ENCODE measurements at regions not wholly inside any gene's neighbourhood (a gene's known extent, or its start where the extent isn't known, plus 50 kb on each side); places are given as distances from the start of the nearest gene placed in this dataset.

- in situ Hi-C loops (cut with HindIII; ENCODE audit: low pct_unique_long_range_greater_than_20kb, low sequenced_read_pairs), result no loop called here
- DNase-seq (ENCODE audit: low read depth in 1 of 2, low spot score in 1 of 2), result no peak
- no peak for TF ChIP-seq JUND (IDR thresholded peaks at IDR 0.05; ENCODE audit: low read depth)
Observed at GRCh38 chr6:112713402-112713801, 366.3 kb downstream of the RFPL4B start.

- TF ChIP-seq JUND (IDR thresholded peaks at IDR 0.05; ENCODE audit: low read depth), result no peak
- no peak for DNase-seq (ENCODE audit: low read depth in 1 of 2, low spot score in 1 of 2)
- in situ Hi-C loops (cut with HindIII; ENCODE audit: low pct_unique_long_range_greater_than_20kb, low sequenced_read_pairs), result no loop called here
Observed at GRCh38 chr6:112717401-112717800, 370.3 kb downstream of the RFPL4B start.

GRCh38 chr6:112717856-112718255 lies 370.7 kb downstream of the RFPL4B start:
- no peak for DNase-seq (ENCODE audit: low read depth in 1 of 2, low spot score in 1 of 2)
- in situ Hi-C loops (cut with HindIII; ENCODE audit: low pct_unique_long_range_greater_than_20kb, low sequenced_read_pairs), result no loop called here
- no peak for TF ChIP-seq JUND (IDR thresholded peaks at IDR 0.05; ENCODE audit: low read depth)

GRCh38 chr6:112725541-112726085 lies 378.5 kb downstream of the RFPL4B start:
- in situ Hi-C loops (cut with HindIII; ENCODE audit: low pct_unique_long_range_greater_than_20kb, low sequenced_read_pairs), result no loop called here
- DNase-seq (ENCODE audit: low read depth in 1 of 2, low spot score in 1 of 2), result no peak
- no peak for TF ChIP-seq JUND (IDR thresholded peaks at IDR 0.05; ENCODE audit: low read depth)

- no peak for DNase-seq (ENCODE audit: low read depth in 1 of 2, low spot score in 1 of 2)
- in situ Hi-C loops (cut with HindIII; ENCODE audit: low pct_unique_long_range_greater_than_20kb, low sequenced_read_pairs), result no loop called here
- TF ChIP-seq JUND (IDR thresholded peaks at IDR 0.05; ENCODE audit: low read depth), result no peak
Observed at GRCh38 chr6:112735129-112735528, 388.0 kb downstream of the RFPL4B start.

- in situ Hi-C loops (cut with HindIII; ENCODE audit: low pct_unique_long_range_greater_than_20kb, low sequenced_read_pairs), result no loop called here
Observed at GRCh38 chr6:112739766-112740165, 392.6 kb downstream of the RFPL4B start.

GRCh38 chr6:112743323-112743722 lies 396.2 kb downstream of the RFPL4B start:
- DNase-seq (ENCODE audit: low read depth in 1 of 2, low spot score in 1 of 2), result no peak
- in situ Hi-C loops (cut with HindIII; ENCODE audit: low pct_unique_long_range_greater_than_20kb, low sequenced_read_pairs), result no loop called here
- no peak for TF ChIP-seq JUND (IDR thresholded peaks at IDR 0.05; ENCODE audit: low read depth)

More at GRCh38 chr6:112739766-112740165, 392.6 kb downstream of the RFPL4B start:
- TF ChIP-seq JUND (IDR thresholded peaks at IDR 0.05; ENCODE audit: low read depth), result no peak
- no peak for DNase-seq (ENCODE audit: low read depth in 1 of 2, low spot score in 1 of 2)

- in situ Hi-C loops (cut with HindIII; ENCODE audit: low pct_unique_long_range_greater_than_20kb, low sequenced_read_pairs), result no loop called here
- no peak for TF ChIP-seq JUND (IDR thresholded peaks at IDR 0.05; ENCODE audit: low read depth)
- no peak for DNase-seq (ENCODE audit: low read depth in 1 of 2, low spot score in 1 of 2)
Observed at GRCh38 chr6:112744827-112745226, 397.7 kb downstream of the RFPL4B start.

- in situ Hi-C loops (cut with HindIII; ENCODE audit: low pct_unique_long_range_greater_than_20kb, low sequenced_read_pairs), result no loop called here
- DNase-seq (ENCODE audit: low read depth in 1 of 2, low spot score in 1 of 2), result no peak
- TF ChIP-seq JUND (IDR thresholded peaks at IDR 0.05; ENCODE audit: low read depth), result no peak
Observed at GRCh38 chr6:112745765-112746164, 398.6 kb downstream of the RFPL4B start.

- DNase-seq (ENCODE audit: low read depth in 1 of 2, low spot score in 1 of 2), result no peak
- TF ChIP-seq JUND (IDR thresholded peaks at IDR 0.05; ENCODE audit: low read depth), result no peak
- in situ Hi-C loops (cut with HindIII; ENCODE audit: low pct_unique_long_range_greater_than_20kb, low sequenced_read_pairs), result no loop called here
Observed at GRCh38 chr6:112749673-112750072, 402.5 kb downstream of the RFPL4B start.

GRCh38 chr6:112752305-112752704 lies 405.2 kb downstream of the RFPL4B start:
- in situ Hi-C loops (cut with HindIII; ENCODE audit: low pct_unique_long_range_greater_than_20kb, low sequenced_read_pairs), result no loop called here

GRCh38 chr6:112752791-112753190 lies 405.7 kb downstream of the RFPL4B start:
- no peak for DNase-seq (ENCODE audit: low read depth in 1 of 2, low spot score in 1 of 2)
- no peak for TF ChIP-seq JUND (IDR thresholded peaks at IDR 0.05; ENCODE audit: low read depth)
- in situ Hi-C loops (cut with HindIII; ENCODE audit: low pct_unique_long_range_greater_than_20kb, low sequenced_read_pairs), result no loop called here

More at GRCh38 chr6:112752305-112752704, 405.2 kb downstream of the RFPL4B start:
- no peak for TF ChIP-seq JUND (IDR thresholded peaks at IDR 0.05; ENCODE audit: low read depth)
- DNase-seq (ENCODE audit: low read depth in 1 of 2, low spot score in 1 of 2), result no peak

- TF ChIP-seq JUND (IDR thresholded peaks at IDR 0.05; ENCODE audit: low read depth), result no peak
- no peak for DNase-seq (ENCODE audit: low read depth in 1 of 2, low spot score in 1 of 2)
- in situ Hi-C loops (cut with HindIII; ENCODE audit: low pct_unique_long_range_greater_than_20kb, low sequenced_read_pairs), result no loop called here
Observed at GRCh38 chr6:112760831-112761230, 413.7 kb downstream of the RFPL4B start.

GRCh38 chr6:112761740-112762139 lies 414.6 kb downstream of the RFPL4B start:
- TF ChIP-seq JUND (IDR thresholded peaks at IDR 0.05; ENCODE audit: low read depth), result no peak
- DNase-seq (ENCODE audit: low read depth in 1 of 2, low spot score in 1 of 2), result no peak
- in situ Hi-C loops (cut with HindIII; ENCODE audit: low pct_unique_long_range_greater_than_20kb, low sequenced_read_pairs), result no loop called here
